HCT116 (cell line): ENCODE measurements at regions not wholly inside any gene's neighbourhood (a gene's known extent, or its start where the extent isn't known, plus 50 kb on each side); places are given as distances from the start of the nearest gene placed in this dataset.

Experiments used
- ATAC-seq: fragments of 200-7000 bp; cut with Tn5 transposase; 2 replicates; pipeline ENCODE4 v1.9.1; 2020; ENCODE audit warnings: mild to moderate bottlenecking, moderate library complexity
- BruUV-seq: library from RNA; stranded (reverse); fragments of 400-500 nt; replicated peaks from 2 replicates; lab custom pipeline; 2021; lab: Mats Ljungman, UMichigan
- CTCF ChIA-PET: fragments of 300-600 bp; sonication (Branson Sonifier 250); formaldehyde crosslinking; loops from one replicate; lab custom pipeline; 2021; ENCODE audit warnings: antibody characterized with exemption; lab: Charles Lee
- POLR2A ChIA-PET: fragments of 300-600, 350-600 bp; sonication (Branson Sonifier 250); formaldehyde crosslinking; loops from one replicate; lab custom pipeline; 2021; ENCODE audit warnings: antibody characterized with exemption; lab: Charles Lee
- RAD21 ChIA-PET, 2 experiments: fragments of 300-600 bp; sonication (Branson Sonifier 250); formaldehyde crosslinking; loops; one replicate each; lab custom pipeline; 2023; ENCODE audit warnings: low total read pairs in 2 of 2; ENCODE audit not compliant: uncharacterized antibody in 2 of 2, unreplicated experiment in 2 of 2, low non-redundant PET in 1 of 2; lab: Charles Lee
- DNase-seq: peaks from one replicate; pipeline ENCODE4 v3.0.0-alpha.2; 2010; ENCODE audit warnings: low read depth, low spot score
- H2AFZ ChIP-seq: fragments of 200-600 bp; shearing (Covaris generic), sonication (generic); 2 replicates; pipeline ENCODE4 v1.6.1; 2017; ENCODE audit warnings: low read depth, mixed run types, mixed read lengths, antibody characterized with exemption, low read length; ENCODE audit not compliant: poor library complexity, severe bottlenecking
- H3K27ac ChIP-seq: 2 replicates; pipeline ENCODE4 v1.5.1; 2012; ENCODE audit warnings: low read depth, low read length
- H3K27me3 ChIP-seq: fragments of 200-600 bp; sonication (generic); 2 replicates; pipeline ENCODE4 v1.6.1; 2016; ENCODE audit warnings: mixed run types, low read length, mixed read lengths; ENCODE audit not compliant: insufficient read depth
- H3K36me3 ChIP-seq, 2 experiments: fragments of 200-500 bp in 1 of 2; fragments of 200-600 bp in 1 of 2; sonication (Bioruptor generic) in 1 of 2; sonication (generic) in 1 of 2; 2 replicates each; pipeline versions ENCODE4 v1.5.1 to v1.6.1; 2014 to 2016; ENCODE audit warnings: low read length in 2 of 2, inconsistent platforms in 1 of 2, mixed read lengths in 1 of 2, mixed run types in 1 of 2; ENCODE audit not compliant: insufficient read depth in 2 of 2, control insufficient read depth in 1 of 2
- H3K4me1 ChIP-seq, 2 experiments: fragments of 200-600 bp in 1 of 2; sonication (generic) in 1 of 2; 2 replicates each; pipeline versions ENCODE4 v1.5.1 to v1.6.1; 2012 to 2017; ENCODE audit warnings: low read length in 2 of 2, inconsistent platforms in 1 of 2, mild to moderate bottlenecking in 1 of 2, mixed read lengths in 1 of 2, mixed run types in 1 of 2, moderate library complexity in 1 of 2; ENCODE audit not compliant: insufficient read depth in 2 of 2, control insufficient read depth in 1 of 2
- H3K4me2 ChIP-seq: fragments of 200-600 bp; sonication (generic); 2 replicates; pipeline ENCODE4 v1.6.1; 2017; ENCODE audit warnings: mixed run types, low read length, mixed read lengths
- H3K4me3 ChIP-seq, 2 experiments: fragments of 200-600 bp in 1 of 2; sonication (generic) in 1 of 2; replicated peaks in 1 of 2; 2 replicates each; pipeline ENCODE4 v1.5.1; 2011 to 2016; ENCODE audit warnings: low read length in 2 of 2, control low read depth in 1 of 2, low read depth in 1 of 2, mild to moderate bottlenecking in 1 of 2, mixed read lengths in 1 of 2, mixed run types in 1 of 2
- H3K79me2 ChIP-seq: fragments of 200-600 bp; sonication (generic); 2 replicates; pipeline ENCODE4 v1.6.1; 2017; ENCODE audit warnings: mild to moderate bottlenecking, mixed run types, low read length, moderate library complexity, mixed read lengths; ENCODE audit not compliant: insufficient read depth
- H3K9ac ChIP-seq: fragments of 200-600 bp; sonication (generic); 2 replicates; pipeline ENCODE4 v1.6.1; 2016; ENCODE audit warnings: low read length, mixed read lengths
- H3K9me2 ChIP-seq: fragments of 200-600 bp; sonication (generic), shearing (Covaris generic); 2 replicates; pipeline ENCODE4 v1.6.1; 2017; ENCODE audit warnings: mixed run types, mild to moderate bottlenecking, moderate library complexity; ENCODE audit not compliant: insufficient read depth
- H3K9me3 ChIP-seq, 2 experiments: fragments of 200-500 bp in 1 of 2; fragments of 200-600 bp in 1 of 2; sonication (Bioruptor generic) in 1 of 2; sonication (generic) in 1 of 2; 2 replicates each; pipeline ENCODE4 v1.6.1; 2014 to 2017; ENCODE audit warnings: low read length in 2 of 2, mixed read lengths in 2 of 2, inconsistent platforms in 1 of 2, low read depth in 1 of 2, mild to moderate bottlenecking in 1 of 2, mixed run types in 1 of 2, moderate library complexity in 1 of 2; ENCODE audit not compliant: control insufficient read depth in 1 of 2, insufficient read depth in 1 of 2
- H4K20me1 ChIP-seq: fragments of 200-600 bp; sonication (generic), shearing (Covaris generic); 2 replicates; pipeline ENCODE4 v1.6.1; 2017; ENCODE audit warnings: mixed run types, mild to moderate bottlenecking, moderate library complexity; ENCODE audit not compliant: insufficient read depth
- ATF3 ChIP-seq: IDR thresholded peaks from 2 replicates; pipeline ENCODE4 v1.6.1; 2012
- CEBPB ChIP-seq: IDR thresholded peaks from 2 replicates; pipeline ENCODE4 v1.6.1; 2012; ENCODE audit warnings: low read depth
- CTCF ChIP-seq, 3 experiments: fragments of 200-600 bp in 1 of 3; sonication (generic) in 1 of 3; IDR thresholded peaks in 2 of 3; conservative IDR thresholded peaks in 1 of 3; 2 replicates each; pipeline ENCODE4 v1.5.1; 2012 to 2017; ENCODE audit warnings: low read depth in 2 of 3, low read length in 2 of 3, antibody characterized with exemption in 1 of 3, borderline replicate concordance in 1 of 3, control low read depth in 1 of 3, mild to moderate bottlenecking in 1 of 3, mixed read lengths in 1 of 3, mixed run types in 1 of 3, moderate library complexity in 1 of 3; ENCODE audit not compliant: insufficient read depth in 1 of 3
- EGR1 ChIP-seq: IDR thresholded peaks from 2 replicates; pipeline ENCODE4 v1.6.1; 2012; ENCODE audit warnings: low read depth
- ELF1 ChIP-seq: IDR thresholded peaks from 2 replicates; pipeline ENCODE4 v1.6.1; 2012; ENCODE audit warnings: low read depth, borderline replicate concordance
- EZH2 ChIP-seq: fragments of 200-600 bp; sonication (generic); IDR thresholded peaks from 2 replicates; pipeline ENCODE4 v1.6.1; 2017; ENCODE audit warnings: antibody characterized with exemption, mixed run types
- FOSL1 ChIP-seq: IDR thresholded peaks from 2 replicates; pipeline ENCODE4 v1.6.1; 2012; ENCODE audit warnings: low read depth
- POLR2AphosphoS5 ChIP-seq: IDR thresholded peaks from 2 replicates; pipeline ENCODE4 v1.6.1; 2011; ENCODE audit warnings: mild to moderate bottlenecking, low read depth, low read length, moderate library complexity
- RAD21 ChIP-seq: IDR thresholded peaks from 2 replicates; pipeline ENCODE4 v1.6.1; 2012; ENCODE audit warnings: low read depth, mild to moderate bottlenecking
- SP1 ChIP-seq: IDR thresholded peaks from 2 replicates; pipeline ENCODE4 v1.6.1; 2012; ENCODE audit warnings: low read depth
- SRF ChIP-seq: IDR thresholded peaks from 2 replicates; pipeline ENCODE4 v1.6.1; 2012; ENCODE audit warnings: low read depth
- TCF7L2 ChIP-seq: IDR thresholded peaks from 2 replicates; pipeline ENCODE4 v1.7.0; 2011; ENCODE audit warnings: borderline replicate concordance, inconsistent platforms; ENCODE audit not compliant: insufficient read depth, insufficient read length; ENCODE audit errors: extremely low read depth
- ZBTB33 ChIP-seq: IDR thresholded peaks from 2 replicates; pipeline ENCODE4 v1.6.1; 2011; ENCODE audit warnings: mild to moderate bottlenecking, low read length, moderate library complexity; ENCODE audit not compliant: insufficient replicate concordance; ENCODE audit errors: extremely low read depth
- ZFX ChIP-seq: fragments of 450-650 bp; IDR thresholded peaks from 2 replicates; pipeline ENCODE4 v1.6.1; 2017
- ZNF274 ChIP-seq: fragments of 200-500 bp; sonication (Bioruptor generic); IDR thresholded peaks from 2 replicates; pipeline ENCODE4 v1.6.1; 2014; ENCODE audit warnings: mild to moderate bottlenecking, low read depth, low read length, inconsistent platforms
- intact Hi-C: fragments of 100-400 bp; cut with micrococcal nuclease; formaldehyde crosslinking; loops from 2 replicates; pipeline ENCODE4 v1.10.0; 2022

- H3K4me3 ChIP-seq: no peak overlapping the region
- no peak overlapping the region for H3K9ac ChIP-seq
- CTCF ChIA-PET: no interaction called here
- no peaks in the 10 kb centered on the region for H3K9me2 ChIP-seq
- DNase-seq: no peak
- no peaks in the 10 kb centered on the region for H3K27me3 ChIP-seq
- no peak overlapping the region for H2AFZ ChIP-seq
- TF ChIP-seq ZBTB33: no peak
- TF ChIP-seq CEBPB: no peak
- TF ChIP-seq SRF: no peak
- TF ChIP-seq CTCF (IDR thresholded peaks at IDR 0.05 in 2 of 3, conservative IDR thresholded peaks at IDR 0.05 in 1 of 3; ENCODE audit: borderline replicate concordance in 1 of 3, insufficient read depth in 1 of 3, low read depth in 2 of 3, low read length in 2 of 3): no peak
- no peak for TF ChIP-seq RAD21
- no peak for TF ChIP-seq TCF7L2
- no peak for TF ChIP-seq ELF1
- TF ChIP-seq ZFX: no peak
- no peak for TF ChIP-seq FOSL1
- no peak for TF ChIP-seq EGR1
- TF ChIP-seq ZNF274: no peak
- no peak for TF ChIP-seq POLR2AphosphoS5
- TF ChIP-seq SP1: no peak
- no peak for TF ChIP-seq ATF3
- no peak for TF ChIP-seq EZH2
- H3K4me2 ChIP-seq: no peak overlapping the region
- H3K36me3 ChIP-seq: no peaks in the 10 kb centered on the region
- intact Hi-C loops: no loop called here
- H3K9me3 ChIP-seq: no peaks in the 10 kb centered on the region
- POLR2A ChIA-PET: no interaction called here
- H4K20me1 ChIP-seq: no peaks in the 10 kb centered on the region
- no peaks in the 10 kb centered on the region for H3K4me1 ChIP-seq
- RAD21 ChIA-PET: no interaction called here
- no TSS peak for BruUV-seq
- H3K27ac ChIP-seq: no peak overlapping the region
- H3K79me2 ChIP-seq: no peaks in the 10 kb centered on the region
- no peak for ATAC-seq
Measured at GRCh38 chr7:124398937-124399552, 366.2 kb upstream of the TMEM229A start.
